ENCODE measurements at regions not wholly inside any gene's neighbourhood (a gene's known extent, or its start where the extent isn't known, plus 50 kb on each side); places are given as distances from the start of the nearest gene placed in this dataset.

DNA sequence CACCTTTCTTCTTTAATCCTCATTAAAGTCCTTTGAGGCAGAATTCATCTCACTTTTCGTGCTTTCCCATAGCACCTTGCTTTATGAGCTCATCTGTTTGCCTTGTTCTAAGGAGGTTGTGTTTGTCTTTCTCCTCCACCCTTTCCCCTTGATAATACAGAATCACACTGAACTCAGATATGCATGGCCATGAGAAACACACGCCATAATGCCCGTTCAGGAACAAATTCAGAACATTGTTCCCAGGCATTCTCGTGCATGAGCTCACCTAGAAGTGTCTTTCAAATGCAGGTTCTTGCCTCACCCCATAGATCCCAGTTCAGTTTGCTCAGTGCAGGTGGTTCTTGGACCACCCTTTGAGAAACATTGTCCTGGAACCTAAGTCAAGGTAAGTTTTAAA lies 71.1 kb downstream of the TMEM114 start:
- DNase-seq: no peak

GRCh38 chr16:8517280-8517679 lies 73.0 kb downstream of the TMEM114 start:
- no peak for DNase-seq

- no peak for DNase-seq
Measured at GRCh38 chr16:8516471-8516870, 73.8 kb downstream of the TMEM114 start.

- no peak for DNase-seq
Measured at GRCh38 chr16:8512941-8513624, 77.2 kb downstream of the TMEM114 start.

DNA sequence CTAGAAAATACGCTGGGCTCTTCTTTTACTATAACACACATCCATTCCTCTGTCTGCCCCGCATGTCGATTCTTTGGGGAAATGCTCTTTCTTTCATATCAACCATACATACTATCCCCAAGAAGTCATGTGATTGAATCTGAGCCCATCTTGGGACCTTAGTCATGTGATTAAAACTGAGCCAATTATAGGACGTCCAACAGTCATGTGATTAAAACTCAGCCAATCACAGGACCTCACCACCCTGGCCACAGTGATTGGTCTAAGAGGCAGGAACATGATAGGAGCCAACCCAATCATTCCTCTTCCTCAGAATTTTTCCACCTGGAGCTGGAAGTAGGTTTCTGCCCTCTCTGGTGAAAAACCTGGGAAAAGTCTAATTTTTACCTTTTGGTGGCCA lies 78.8 kb downstream of the TMEM114 start:
- no peak for DNase-seq

GRCh38 chr16:8510160-8510559 lies 80.2 kb downstream of the TMEM114 start:
- no peak for DNase-seq

DNA sequence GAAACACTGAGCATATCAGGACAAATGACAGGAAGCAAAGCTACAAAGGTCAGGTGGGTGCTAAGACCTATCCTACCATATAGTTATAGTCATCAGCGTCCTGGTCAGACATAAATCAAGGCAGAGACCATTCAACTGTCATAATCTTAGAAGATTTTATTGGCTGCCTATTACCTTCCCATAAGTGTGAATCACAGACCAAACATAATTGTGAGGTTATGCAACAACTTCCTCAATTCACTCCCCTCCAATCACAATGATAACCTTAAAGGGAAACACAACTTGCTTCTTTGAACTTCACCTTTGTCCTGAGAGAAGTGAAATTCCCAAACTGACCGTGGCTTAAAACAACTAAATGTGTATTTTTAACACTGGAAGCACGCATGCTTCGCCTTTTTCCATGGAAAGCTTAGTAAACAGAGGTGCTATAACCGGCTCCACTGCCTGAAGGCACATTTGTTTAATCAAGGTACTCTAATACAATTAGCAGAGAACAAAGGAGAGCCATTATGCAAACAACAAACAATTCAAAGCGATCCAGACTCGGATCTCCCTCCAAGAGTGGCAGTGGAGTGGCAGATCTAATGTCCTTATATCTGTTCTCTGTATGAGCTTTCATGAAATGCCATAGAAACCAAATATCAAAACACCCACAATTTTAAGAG lies 84.9 kb downstream of the TMEM114 start:
- no peak for DNase-seq

GRCh38 chr16:8502446-8502845 lies 87.9 kb downstream of the TMEM114 start:
- no peak for DNase-seq

GRCh38 chr16:8500351-8500750 lies 90.0 kb downstream of the TMEM114 start:
- no peak for DNase-seq

GRCh38 chr16:8496364-8496763 lies 93.9 kb downstream of the TMEM114 start:
- DNase-seq: no peak

- DNase-seq: no peak
Measured at GRCh38 chr16:8493972-8494371, 96.3 kb downstream of the TMEM114 start.

DNA sequence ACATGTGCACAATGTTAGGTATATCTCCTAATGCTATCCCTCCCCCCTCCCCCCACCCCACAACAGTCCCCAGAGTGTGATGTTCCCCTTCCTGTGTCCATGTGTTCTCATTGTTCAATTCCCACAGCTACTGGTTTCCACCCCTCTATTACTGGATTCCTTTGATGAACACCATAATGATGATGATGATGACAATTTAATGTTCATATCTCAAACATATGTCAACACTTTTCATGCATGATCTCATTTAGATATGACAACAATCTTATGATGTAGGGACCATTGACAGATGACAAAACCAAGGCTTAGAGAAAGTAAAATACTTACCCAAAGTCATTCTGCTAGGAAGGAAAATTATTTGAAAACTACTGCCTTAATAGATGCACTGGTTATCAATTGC lies 97.6 kb downstream of the TMEM114 start:
- no peak for DNase-seq

DNA sequence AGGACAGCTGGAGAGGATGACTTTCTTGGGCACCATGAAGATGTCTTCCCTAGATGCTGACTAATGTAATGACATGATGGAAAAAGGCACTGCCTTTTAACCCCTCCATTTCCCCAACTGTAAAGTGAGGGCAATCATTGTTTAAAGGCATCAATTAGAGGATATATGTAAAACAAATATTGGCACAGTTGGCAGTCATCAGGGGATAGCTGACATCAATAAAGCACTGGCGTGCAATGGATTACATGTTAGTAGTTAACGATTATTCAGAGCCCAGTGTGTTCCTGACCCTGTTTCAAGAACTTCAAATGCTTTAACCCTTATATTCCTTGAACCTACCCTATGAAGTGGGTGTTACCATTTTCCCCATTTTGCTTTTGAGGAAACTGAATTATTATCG lies 100.7 kb downstream of the TMEM114 start:
- no peak for DNase-seq

DNA sequence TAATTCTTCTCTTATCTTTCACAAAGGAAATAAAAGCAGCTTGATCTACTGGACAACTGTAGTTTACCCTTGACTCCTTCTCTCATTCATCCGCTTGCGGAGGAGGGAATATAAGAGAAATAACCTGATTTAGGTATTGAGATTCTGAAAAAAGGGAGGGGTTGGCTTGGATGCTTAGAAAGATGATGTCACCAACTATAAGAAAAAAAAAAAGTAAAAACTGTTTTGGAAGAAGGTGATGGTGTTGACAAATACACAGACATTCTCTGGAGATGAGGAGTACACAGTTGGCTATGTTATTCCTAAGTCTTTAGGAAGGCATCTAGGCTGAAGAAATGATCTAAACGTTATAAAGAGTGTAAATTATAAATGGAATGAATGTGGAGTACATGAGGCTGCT lies 103.3 kb downstream of the TMEM114 start:
- DNase-seq: no peak

DNA sequence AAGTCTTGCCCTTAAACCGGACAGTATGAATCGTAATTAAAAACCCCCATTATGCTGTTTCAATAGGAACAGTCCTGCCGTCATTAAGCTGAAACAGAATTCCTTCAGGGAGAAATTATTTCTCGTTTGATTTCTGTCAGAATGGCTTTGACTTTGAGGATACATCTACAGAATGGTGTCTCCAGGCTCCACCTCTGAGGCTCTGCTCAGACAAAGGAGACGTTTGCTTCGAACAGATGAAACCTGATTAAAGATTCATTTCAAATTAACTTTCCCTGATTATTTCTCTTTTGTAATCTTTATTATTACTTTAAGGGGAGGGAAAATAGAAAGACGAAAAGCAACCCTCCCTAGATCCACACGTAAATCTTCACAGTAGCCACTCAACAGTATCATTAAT lies 106.9 kb downstream of the TMEM114 start:
- DNase-seq: no peak

GRCh38 chr16:8481810-8482209 lies 108.5 kb downstream of the TMEM114 start:
- no peak for DNase-seq

DNA sequence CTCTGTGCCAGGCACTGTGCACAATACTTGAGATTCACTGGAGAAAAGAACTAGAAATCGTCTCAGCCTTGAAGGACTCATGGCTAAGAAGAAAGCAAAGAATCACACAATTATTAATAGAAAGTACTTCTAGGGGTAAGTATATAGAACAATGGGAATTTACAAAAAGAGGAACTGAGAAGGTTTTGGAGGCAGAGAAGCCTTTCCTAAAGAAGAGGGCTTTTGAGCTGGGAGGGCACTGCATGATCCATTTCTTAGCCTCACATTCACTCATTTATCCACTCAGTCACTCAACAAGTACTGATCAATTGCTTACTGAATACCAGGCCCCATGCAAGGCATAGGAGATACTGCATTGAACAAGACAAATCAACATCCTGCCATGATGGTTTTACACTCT lies 113.5 kb downstream of the TMEM114 start:
- no peak for DNase-seq

DNA sequence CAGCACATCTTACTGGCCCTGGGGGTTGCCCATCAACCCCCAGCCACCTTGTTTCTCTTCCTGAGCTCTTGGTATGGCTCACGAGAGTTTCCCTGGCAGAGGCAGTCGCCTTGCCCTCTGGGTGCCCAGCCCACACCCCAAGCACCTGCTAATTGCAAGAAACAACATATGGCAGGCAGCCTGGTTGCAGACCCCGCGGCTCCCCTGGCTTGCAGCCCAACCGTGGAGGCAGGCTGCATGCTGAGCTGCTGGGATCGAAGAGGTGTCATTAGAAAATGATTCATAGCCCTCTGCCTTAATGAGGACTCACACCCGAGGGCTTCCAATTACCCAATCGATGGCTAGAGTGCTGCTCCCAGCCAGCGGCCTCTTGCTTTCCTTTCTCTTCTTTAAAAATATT lies 115.7 kb downstream of the TMEM114 start:
- DNase-seq: no peak

- no peak for DNase-seq
Measured at GRCh38 chr16:8469102-8469778, 121.1 kb downstream of the TMEM114 start.

DNA sequence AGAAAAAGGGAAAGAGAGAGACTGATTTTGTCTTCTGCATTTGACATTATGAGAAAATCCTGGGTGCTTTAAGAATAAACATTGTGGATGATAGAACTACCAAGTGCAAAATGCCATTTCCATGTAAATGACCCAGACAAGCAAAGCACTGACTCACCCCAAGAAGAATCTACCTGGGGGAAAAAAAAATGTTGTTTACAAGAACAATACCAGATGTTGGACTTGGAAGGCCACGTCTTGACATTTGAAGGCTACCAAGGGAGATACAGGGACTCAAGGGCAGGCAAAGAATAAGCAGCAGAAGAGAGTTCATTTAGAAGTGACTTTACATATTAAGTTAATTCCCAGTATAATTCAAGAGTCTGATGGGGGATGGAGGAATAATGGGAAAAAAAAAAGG lies 125.3 kb downstream of the TMEM114 start:
- DNase-seq: no peak

DNA sequence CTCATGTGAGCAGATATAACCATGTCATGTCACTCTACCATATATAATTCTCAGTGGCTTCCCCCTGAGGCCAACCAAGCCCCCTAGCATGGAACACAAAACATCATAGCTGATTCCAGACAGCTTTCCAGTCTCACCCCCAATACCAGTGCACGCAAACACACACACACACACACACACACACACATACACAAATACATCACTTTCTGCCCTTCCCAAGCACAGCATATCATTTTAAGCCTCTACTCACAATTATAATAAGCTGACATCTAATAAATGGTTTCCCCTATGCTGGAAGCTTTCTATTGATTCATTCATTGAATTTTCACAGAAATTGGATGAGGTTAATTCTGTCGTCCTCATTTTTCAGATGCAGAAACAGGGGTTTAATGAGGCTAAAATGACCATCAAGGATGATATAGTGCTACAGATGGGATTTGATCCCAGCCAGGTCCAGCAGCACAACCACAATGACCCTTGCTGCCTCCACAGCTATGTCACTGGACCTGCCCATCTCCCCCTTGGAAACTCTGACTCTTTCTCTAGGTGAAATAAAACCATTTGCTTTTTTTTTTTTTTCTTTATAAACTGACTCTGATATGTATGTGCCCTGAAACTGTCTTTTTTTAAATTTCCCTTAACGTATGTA lies 131.1 kb downstream of the TMEM114 start:
- no peak for DNase-seq

- DNase-seq: no peak
Measured at GRCh38 chr16:8458481-8459046, 131.7 kb downstream of the TMEM114 start.

DNA sequence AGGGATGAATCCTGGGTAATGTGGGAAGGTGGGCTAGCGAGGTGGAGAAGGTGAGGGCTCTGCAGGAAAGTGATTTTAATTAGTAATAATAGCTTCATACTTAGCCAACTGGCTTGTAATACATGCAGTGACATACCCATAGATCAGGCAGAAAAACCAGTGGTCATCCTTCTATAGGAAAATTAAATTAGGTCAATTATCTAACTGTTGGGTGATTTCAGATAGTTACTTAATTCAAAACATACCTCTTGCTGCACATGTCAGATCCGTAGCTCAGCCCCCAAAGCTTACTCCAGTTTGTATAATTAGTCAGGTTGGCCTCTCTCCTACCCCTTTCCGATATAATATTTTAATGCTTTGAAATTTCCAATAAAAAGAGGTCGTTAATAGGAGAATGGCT lies 137.0 kb downstream of the TMEM114 start:
- DNase-seq: no peak

DNA sequence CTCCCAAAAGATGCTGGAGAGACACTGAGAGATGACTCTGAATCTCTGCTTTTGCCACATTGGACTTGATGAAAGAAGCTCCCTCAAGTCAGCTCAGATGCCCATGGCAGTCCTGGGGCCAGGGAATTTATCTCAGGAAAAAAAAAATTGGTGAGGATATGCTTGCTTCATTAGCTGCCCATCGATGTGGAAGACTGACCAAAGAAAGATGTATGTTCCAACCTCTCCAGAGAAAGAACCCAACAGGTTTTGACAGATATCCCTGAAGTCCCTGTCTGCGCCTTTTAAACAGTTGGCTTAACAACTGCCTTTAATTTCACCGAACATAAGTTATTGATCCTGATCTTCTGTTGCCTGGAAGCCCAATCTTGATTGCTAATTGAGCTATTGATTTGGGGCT lies 137.4 kb downstream of the TMEM114 start:
- no peak for DNase-seq
